ENCODE measurements at regions not wholly inside any gene's neighbourhood (a gene's known extent, or its start where the extent isn't known, plus 50 kb on each side); places are given as distances from the start of the nearest gene placed in this dataset.
"Not testable (repeated sequence)": the region's sequence is repeated elsewhere in the genome, so short reads cannot be mapped to it uniquely, and the experiment has no call there.

DNA sequence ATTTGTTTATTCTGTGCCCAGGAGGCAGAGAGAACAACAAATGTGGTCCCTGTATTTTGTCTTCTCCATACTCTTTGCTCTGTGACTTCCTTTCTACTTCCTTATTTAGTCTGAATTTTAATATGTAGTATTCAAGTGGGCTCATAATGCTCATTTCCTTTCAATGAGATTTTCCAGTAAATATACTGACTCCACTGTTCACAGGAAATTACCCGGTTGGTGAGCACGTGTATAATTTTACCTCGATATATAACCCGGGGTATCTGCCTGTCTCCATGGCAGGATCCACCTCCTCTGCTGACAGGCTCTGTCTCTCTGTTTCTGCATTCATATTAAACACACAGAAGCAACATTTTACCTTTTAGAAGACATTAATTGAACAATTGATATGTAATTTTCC is 166.0 kb downstream of the SLC38A4 start:
- no peaks in the 10 kb centered on the region for H3K27me3 ChIP-seq (replicated peaks in 1 of 2; ENCODE audit: control insufficient read depth in 2 of 2, extremely low read depth in 1 of 2, insufficient read depth in 2 of 2, low read length in 1 of 2)
- ATAC-seq (replicated peaks in 1 of 4), result no peak
- no peak overlapping the region for H3K27ac ChIP-seq (ENCODE audit: low read length)
- CTCF ChIA-PET, result interaction anchor here in 1 of 2 donors (0.5 kb wide), 1 partner anchor 317 kb away, joined by 3 read pairs; no protein-coding TSS in a partner anchor
- Mint-ChIP-seq H3K27me3 (no peaks in the 10 kb centered on the region), H3K36me3 (no peaks in the 10 kb centered on the region), H3K4me3 (no peak overlapping the region), H3K27ac (peak overlapping the region in 1 of 2 donors; percentile 7), H3K4me1 (peaks cover 26 to 30% (median 27%) of the 10 kb centered on the region in 3 donors), H3K9me3 (no peaks in the 10 kb centered on the region)
- no peaks in the 10 kb centered on the region for H3K9me3 ChIP-seq
- WGBS (ENCODE audit: insufficient coverage), result no CpG with 5 or more reads among the region's 4 CpGs
- POLR2A ChIA-PET, result interaction anchor here in 1 of 2 donors (0.6 to 1.1 kb wide), 2 partner anchors 285 to 390 kb away, joined by 4 to 7 read pairs; no protein-coding TSS in a partner anchor
- H3K4me3 ChIP-seq (ENCODE audit: control insufficient read depth in 1 of 2, extremely low read depth in 1 of 2, low read length in 1 of 2), result no peak overlapping the region
- no peak for DNase-seq
- no peaks in the 10 kb centered on the region for H3K36me3 ChIP-seq (ENCODE audit: control insufficient read depth in 2 of 2, extremely low read depth in 1 of 2, insufficient read depth in 1 of 2, low read length in 1 of 2)
- peaks cover 0 to 23% of the 10 kb centered on the region in 2 experiments for H3K4me1 ChIP-seq (ENCODE audit: control insufficient read depth in 1 of 2, extremely low read depth in 1 of 2, insufficient read depth in 2 of 2, low read length in 2 of 2)

DNA sequence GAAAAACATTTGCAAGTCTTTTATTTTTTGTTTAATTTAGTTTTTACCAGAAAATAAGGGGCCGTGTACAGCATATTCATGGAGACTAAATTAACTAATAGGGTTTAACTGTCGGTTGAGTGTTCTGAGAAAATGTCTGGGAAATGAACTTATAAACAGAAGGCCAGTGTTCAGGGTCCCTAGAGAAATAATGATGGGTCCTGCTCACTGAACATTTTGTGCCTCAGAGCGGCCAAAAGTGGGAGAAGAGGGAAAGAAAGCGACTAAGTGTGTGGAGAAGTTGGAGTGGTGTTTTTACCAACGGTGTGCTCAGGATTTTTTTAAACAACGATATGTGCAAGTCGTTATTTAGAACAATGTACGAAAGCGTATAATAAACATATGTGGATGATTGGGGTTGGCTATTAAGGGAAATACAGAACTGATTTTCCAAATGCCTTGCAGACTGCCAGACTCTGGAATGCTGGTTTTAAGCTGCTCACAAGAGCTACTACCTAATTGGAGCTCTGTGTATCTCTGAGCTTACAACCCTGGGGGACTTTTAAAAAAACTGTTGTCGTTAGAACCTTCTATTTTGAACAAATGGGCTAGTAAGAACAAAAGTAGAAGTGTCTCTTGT is 166.7 kb downstream of the SLC38A4 start:
- Histone ChIP-seq H3K4me3 (ENCODE audit: control insufficient read depth in 1 of 2, extremely low read depth in 1 of 2, low read length in 1 of 2) (no peak overlapping the region), H3K9me3 (no peaks in the 10 kb centered on the region), H3K27me3 (replicated peaks in 1 of 2; ENCODE audit: control insufficient read depth in 2 of 2, extremely low read depth in 1 of 2, insufficient read depth in 2 of 2, low read length in 1 of 2) (no peaks in the 10 kb centered on the region), H3K4me1 (ENCODE audit: control insufficient read depth in 1 of 2, extremely low read depth in 1 of 2, insufficient read depth in 2 of 2, low read length in 2 of 2) (peaks cover 0 to 23% of the 10 kb centered on the region in 2 experiments), H3K27ac (ENCODE audit: low read length) (no peak overlapping the region), H3K36me3 (ENCODE audit: control insufficient read depth in 2 of 2, extremely low read depth in 1 of 2, insufficient read depth in 1 of 2, low read length in 1 of 2) (no peaks in the 10 kb centered on the region)
- Mint-ChIP-seq H3K27me3 (no peaks in the 10 kb centered on the region), H3K9me3 (no peaks in the 10 kb centered on the region), H3K36me3 (no peaks in the 10 kb centered on the region), H3K4me1 (peaks cover 25 to 30% (median 25%) of the 10 kb centered on the region in 3 donors), H3K4me3 (no peak overlapping the region), H3K27ac (no peak overlapping the region)
- 98% methylated on average over 9 of the region's 10 CpGs for WGBS (ENCODE audit: insufficient coverage)
- ChIA-PET POLR2A (interaction anchor here in 1 of 2 donors (0.6 to 1.1 kb wide), 3 partner anchors 284 to 467 kb away, joined by 4 to 7 read pairs (median 4); no protein-coding TSS in a partner anchor), CTCF (interaction anchor here in 1 of 2 donors (0.5 kb wide), 1 partner anchor 316 kb away, joined by 3 read pairs; no protein-coding TSS in a partner anchor)
- DNase-seq (no peak), ATAC-seq (replicated peaks in 1 of 4) (no peak)

DNA sequence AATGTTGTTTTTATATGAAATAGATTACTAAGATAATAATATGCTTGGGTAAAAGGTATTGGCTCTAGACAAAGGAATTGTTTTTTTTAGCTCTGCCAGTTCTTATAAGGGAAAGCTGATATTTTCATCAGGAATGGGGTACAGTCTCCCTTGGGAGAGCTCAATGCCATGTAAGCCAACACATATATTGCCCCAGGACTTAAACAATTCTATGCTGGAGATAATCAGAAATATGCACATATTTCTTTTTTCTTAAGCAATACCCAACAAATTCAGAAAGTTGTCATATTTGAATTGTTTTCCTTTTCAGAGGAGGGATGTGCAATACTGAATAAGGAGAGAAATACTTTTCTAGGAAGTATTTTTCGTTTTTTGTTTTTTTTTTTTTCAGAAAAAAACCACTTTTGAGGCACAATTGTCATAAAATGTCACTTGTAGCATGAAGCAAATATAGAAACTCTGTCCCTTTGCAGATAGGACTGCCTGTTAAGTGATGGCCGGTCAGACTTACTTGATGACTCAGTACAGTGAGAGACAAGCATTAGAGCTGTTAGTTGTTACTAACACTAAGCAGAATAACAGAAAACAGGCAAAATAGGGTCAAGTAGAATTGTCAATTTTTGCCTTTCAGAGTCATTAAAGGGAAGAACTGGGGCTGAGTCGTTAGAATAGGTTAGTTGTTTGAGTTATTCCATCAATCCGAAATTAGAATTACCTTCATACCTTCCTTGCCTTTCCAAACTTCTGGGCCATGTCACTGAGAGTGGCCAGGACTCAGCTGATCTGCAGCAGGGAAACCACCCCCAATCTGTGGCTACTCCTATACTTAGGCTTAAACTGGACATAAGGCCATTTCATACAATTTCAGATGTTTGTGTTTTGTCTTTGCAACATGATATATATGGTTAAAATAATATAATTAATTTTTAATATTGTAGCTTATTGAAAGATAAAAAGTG is 168.1 kb downstream of the SLC38A4 start:
- no peaks in the 10 kb centered on the region for H3K27me3 ChIP-seq (replicated peaks in 1 of 2; ENCODE audit: control insufficient read depth in 2 of 2, extremely low read depth in 1 of 2, insufficient read depth in 2 of 2, low read length in 1 of 2)
- no peak for ATAC-seq (replicated peaks in 1 of 4)
- POLR2A ChIA-PET, result interaction anchor here (0.6 to 0.7 kb wide), 2 partner anchors 286 to 787 kb away, joined by 3 read pairs; no protein-coding TSS in a partner anchor
- CTCF ChIA-PET, result interaction anchor here in 1 of 2 donors (0.6 kb wide), 1 partner anchor 265 kb away, joined by 3 read pairs; no protein-coding TSS in a partner anchor
- no peak overlapping the region for H3K4me3 ChIP-seq (ENCODE audit: control insufficient read depth in 1 of 2, extremely low read depth in 1 of 2, low read length in 1 of 2)
- no peak overlapping the region for H3K27ac ChIP-seq (ENCODE audit: low read length)
- H3K4me1 ChIP-seq (ENCODE audit: control insufficient read depth in 1 of 2, extremely low read depth in 1 of 2, insufficient read depth in 2 of 2, low read length in 2 of 2), result peaks cover 0 to 23% of the 10 kb centered on the region in 2 experiments
- H3K9me3 ChIP-seq, result no peaks in the 10 kb centered on the region
- Mint-ChIP-seq H3K4me3 (no peak overlapping the region), H3K27ac (no peak overlapping the region), H3K9me3 (no peaks in the 10 kb centered on the region), H3K4me1 (peaks cover 25 to 30% (median 25%) of the 10 kb centered on the region in 3 donors), H3K27me3 (no peaks in the 10 kb centered on the region), H3K36me3 (peaks cover 3% of the 10 kb centered on the region)
- no peak for DNase-seq
- H3K36me3 ChIP-seq (ENCODE audit: control insufficient read depth in 2 of 2, extremely low read depth in 1 of 2, insufficient read depth in 1 of 2, low read length in 1 of 2), result no peaks in the 10 kb centered on the region
- WGBS (ENCODE audit: insufficient coverage), result 100% methylated on average over 1 of the region's 4 CpGs

DNA sequence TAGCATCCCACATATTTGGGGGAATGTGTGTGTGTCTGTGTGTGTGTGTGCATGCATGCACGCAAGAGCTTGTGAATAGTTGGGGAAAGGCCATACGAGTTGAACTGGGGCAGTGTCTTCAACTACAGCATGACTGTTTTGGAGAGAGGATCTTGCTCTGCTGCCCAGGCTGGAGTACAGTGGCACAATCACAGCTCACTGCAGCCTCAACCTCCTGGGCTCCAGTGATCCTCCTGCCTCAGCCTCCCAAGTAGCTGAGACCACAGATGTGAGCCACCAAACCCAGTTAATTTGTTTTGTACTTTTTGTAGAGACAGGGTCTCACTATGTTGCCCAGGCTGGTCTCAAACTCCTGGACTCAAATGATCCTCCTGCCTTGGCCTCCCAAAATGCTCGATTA is 169.8 kb downstream of the SLC38A4 start:
- H3K4me3 Mint-ChIP-seq; POLR2A ChIA-PET; H3K9me3 ChIP-seq; CTCF ChIA-PET; H3K27me3 Mint-ChIP-seq; H3K36me3 ChIP-seq (ENCODE audit: control insufficient read depth in 2 of 2, extremely low read depth in 1 of 2, insufficient read depth in 1 of 2, low read length in 1 of 2); DNase-seq; H3K27ac ChIP-seq (ENCODE audit: low read length); H3K4me3 ChIP-seq (ENCODE audit: control insufficient read depth in 1 of 2, extremely low read depth in 1 of 2, low read length in 1 of 2); H3K27me3 ChIP-seq (replicated peaks in 1 of 2; ENCODE audit: control insufficient read depth in 2 of 2, extremely low read depth in 1 of 2, insufficient read depth in 2 of 2, low read length in 1 of 2); H3K36me3 Mint-ChIP-seq; ATAC-seq (replicated peaks in 1 of 4); H3K27ac Mint-ChIP-seq; H3K9me3 Mint-ChIP-seq: not testable (repeated sequence)
- H3K4me1 ChIP-seq (ENCODE audit: control insufficient read depth in 1 of 2, extremely low read depth in 1 of 2, insufficient read depth in 2 of 2, low read length in 2 of 2), result peaks cover 0 to 18% of the 10 kb centered on the region in 2 experiments
- H3K4me1 Mint-ChIP-seq, result peaks cover 18 to 23% (median 18%) of the 10 kb centered on the region in 3 donors
- 100% methylated on average over 2 of the region's 3 CpGs for WGBS (ENCODE audit: insufficient coverage)

DNA sequence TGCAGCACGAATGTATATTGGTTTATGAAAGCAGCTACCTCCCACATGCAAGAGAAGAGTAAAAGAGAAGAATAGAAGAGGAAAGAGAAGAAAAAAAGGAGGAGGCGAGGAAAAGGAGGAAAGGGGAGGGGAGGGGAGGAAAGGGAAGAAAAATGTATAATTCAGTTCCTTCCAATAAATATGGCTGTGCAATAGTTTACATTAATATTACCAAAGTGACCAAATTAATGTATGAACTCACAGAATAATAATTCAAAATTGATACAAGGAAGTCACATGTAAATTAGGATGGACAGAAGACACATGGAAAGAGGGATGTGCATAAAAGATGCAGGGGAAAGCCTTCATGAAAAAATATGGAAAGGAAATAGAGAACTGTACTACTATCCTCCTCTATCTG is 172.5 kb downstream of the SLC38A4 start:
- WGBS (ENCODE audit: insufficient coverage), result no CpG with 5 or more reads among the region's 2 CpGs
- H3K9me3 Mint-ChIP-seq, result no peaks in the 10 kb centered on the region
- H3K36me3 ChIP-seq (ENCODE audit: control insufficient read depth in 2 of 2, extremely low read depth in 1 of 2, insufficient read depth in 1 of 2, low read length in 1 of 2), result no peaks in the 10 kb centered on the region

DNA sequence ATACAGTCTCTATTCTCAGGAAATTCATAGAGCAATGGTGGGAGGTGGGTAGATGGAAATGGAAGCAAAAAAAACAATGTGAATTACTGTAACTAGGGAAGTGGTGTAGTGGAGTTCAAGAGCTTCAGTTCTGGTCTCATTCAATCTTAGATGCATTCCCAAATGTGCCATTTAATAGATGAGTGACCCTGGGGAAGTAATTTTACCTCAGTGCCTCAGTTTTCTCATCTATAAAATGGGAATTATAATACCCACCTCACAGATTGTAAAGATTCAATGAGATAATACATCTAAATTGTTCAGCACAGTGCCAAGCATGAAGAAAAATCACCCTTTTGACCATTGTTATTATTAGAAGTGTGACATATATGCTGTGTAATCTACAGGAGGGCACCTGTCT is 173.1 kb downstream of the SLC38A4 start:
- ChIA-PET POLR2A (no interaction called here), CTCF (no interaction called here)
- Mint-ChIP-seq H3K36me3 (peaks cover 3% of the 10 kb centered on the region), H3K4me3 (no peak overlapping the region), H3K27me3 (no peaks in the 10 kb centered on the region), H3K9me3 (peaks cover 0 to 1% (median 0%) of the 10 kb centered on the region in 3 donors), H3K4me1 (no peaks in the 10 kb centered on the region), H3K27ac (no peak overlapping the region)
- no peak for ATAC-seq (replicated peaks in 1 of 4)
- Histone ChIP-seq H3K4me3 (ENCODE audit: control insufficient read depth in 1 of 2, extremely low read depth in 1 of 2, low read length in 1 of 2) (no peak overlapping the region), H3K9me3 (no peaks in the 10 kb centered on the region), H3K27ac (ENCODE audit: low read length) (no peak overlapping the region), H3K36me3 (ENCODE audit: control insufficient read depth in 2 of 2, extremely low read depth in 1 of 2, insufficient read depth in 1 of 2, low read length in 1 of 2) (no peaks in the 10 kb centered on the region), H3K27me3 (replicated peaks in 1 of 2; ENCODE audit: control insufficient read depth in 2 of 2, extremely low read depth in 1 of 2, insufficient read depth in 2 of 2, low read length in 1 of 2) (no peaks in the 10 kb centered on the region), H3K4me1 (ENCODE audit: control insufficient read depth in 1 of 2, extremely low read depth in 1 of 2, insufficient read depth in 2 of 2, low read length in 2 of 2) (no peaks in the 10 kb centered on the region)
- no peak for DNase-seq

More for the DNA sequence above, 172.5 kb downstream of the SLC38A4 start:
- DNase-seq (no peak), ATAC-seq (replicated peaks in 1 of 4) (no peak)
- Histone ChIP-seq H3K4me3 (ENCODE audit: control insufficient read depth in 1 of 2, extremely low read depth in 1 of 2, low read length in 1 of 2) (no peak overlapping the region), H3K9me3 (no peaks in the 10 kb centered on the region), H3K4me1 (ENCODE audit: control insufficient read depth in 1 of 2, extremely low read depth in 1 of 2, insufficient read depth in 2 of 2, low read length in 2 of 2) (no peaks in the 10 kb centered on the region), H3K27me3 (replicated peaks in 1 of 2; ENCODE audit: control insufficient read depth in 2 of 2, extremely low read depth in 1 of 2, insufficient read depth in 2 of 2, low read length in 1 of 2) (no peaks in the 10 kb centered on the region), H3K27ac (ENCODE audit: low read length) (no peak overlapping the region)
- Mint-ChIP-seq H3K27me3 (no peaks in the 10 kb centered on the region), H3K36me3 (peaks cover 3% of the 10 kb centered on the region), H3K27ac (no peak overlapping the region), H3K4me1 (no peaks in the 10 kb centered on the region), H3K4me3 (no peak overlapping the region)
- ChIA-PET CTCF (interaction anchor here in 1 of 2 donors (0.7 kb wide), 1 partner anchor 63 kb away, joined by 3 read pairs; no protein-coding TSS in a partner anchor), POLR2A (no interaction called here)
